SK-N-SH (cell line): ENCODE measurements at regions not wholly inside any gene's neighbourhood (a gene's known extent, or its start where the extent isn't known, plus 50 kb on each side); places are given as distances from the start of the nearest gene placed in this dataset.

Experiments used
- CTCF ChIA-PET: fragments of 300-600, 350-600 bp; formaldehyde crosslinking; extraction: SDS; loops from one replicate; lab custom pipeline; 2021; lab: Yijun Ruan, JAX
- POLR2A ChIA-PET: fragments of 350-600 bp; sonication (Branson Sonifier 250); formaldehyde crosslinking; extraction: SDS; loops from one replicate; lab custom pipeline; 2020; ENCODE audit warnings: antibody characterized with exemption, inconsistent platforms; lab: Yijun Ruan, JAX
- DNase-seq: peaks from one replicate; pipeline ENCODE4 v3.0.0; 2012
- H2AFZ ChIP-seq: fragments of 200-600 bp; sonication (generic); 2 replicates; pipeline ENCODE4 v1.8.1; 2016; ENCODE audit warnings: antibody characterized with exemption, mild to moderate bottlenecking, low read depth
- H3F3A ChIP-seq: fragments of 200-600 bp; sonication (generic); replicated peaks from 2 replicates; pipeline ENCODE3; 2016; ENCODE audit warnings: antibody characterized with exemption, mild to moderate bottlenecking; ENCODE audit not compliant: insufficient read depth
- H3K27ac ChIP-seq, 2 experiments: fragments of 200-500 bp in 1 of 2; fragments of 200-600 bp in 1 of 2; sonication (Bioruptor generic) in 1 of 2; sonication (generic), shearing (Covaris generic) in 1 of 2; 2 replicates each; pipeline versions ENCODE4 v1.5.1 to v1.6.1; 2014 to 2016; ENCODE audit warnings: low read depth in 2 of 2, inconsistent platforms in 1 of 2, low read length in 1 of 2, mild to moderate bottlenecking in 1 of 2, mixed read lengths in 1 of 2
- H3K27me3 ChIP-seq: fragments of 200-600 bp; sonication (generic), shearing (Covaris generic); 2 replicates; pipeline ENCODE4 v1.6.1; 2016; ENCODE audit warnings: mixed run types; ENCODE audit not compliant: insufficient read depth
- H3K36me3 ChIP-seq, 2 experiments: fragments of 200-500 bp in 1 of 2; fragments of 200-600 bp in 1 of 2; sonication (Bioruptor generic) in 1 of 2; sonication (generic) in 1 of 2; replicated peaks in 1 of 2; 2 replicates each; pipeline versions ENCODE3 to v1.5.1; 2014 to 2016; ENCODE audit warnings: low read length in 1 of 2, mild to moderate bottlenecking in 1 of 2; ENCODE audit not compliant: insufficient read depth in 2 of 2, control insufficient read depth in 1 of 2
- H3K4me1 ChIP-seq, 2 experiments: fragments of 200-500 bp in 1 of 2; fragments of 200-600 bp in 1 of 2; sonication (Bioruptor generic) in 1 of 2; sonication (generic), shearing (Covaris generic) in 1 of 2; 2 replicates each; pipeline versions ENCODE4 v1.5.1 to v1.6.1; 2014 to 2016; ENCODE audit warnings: low read depth in 1 of 2, low read length in 1 of 2, mixed run types in 1 of 2; ENCODE audit not compliant: insufficient read depth in 2 of 2, control insufficient read depth in 1 of 2
- H3K4me2 ChIP-seq: fragments of 200-600 bp; sonication (generic), shearing (Covaris generic); 2 replicates; pipeline ENCODE4 v1.6.1; 2017; ENCODE audit warnings: mixed run types
- H3K4me3 ChIP-seq, 2 experiments: fragments of 200-500 bp in 1 of 2; fragments of 200-600 bp in 1 of 2; sonication (Bioruptor generic) in 1 of 2; sonication (generic), shearing (Covaris generic) in 1 of 2; 2 replicates each; pipeline versions ENCODE4 v1.5.1 to v1.8.1; 2014 to 2016; ENCODE audit warnings: low read depth in 2 of 2, inconsistent platforms in 1 of 2, low read length in 1 of 2, mild to moderate bottlenecking in 1 of 2, mixed read lengths in 1 of 2, moderate library complexity in 1 of 2
- H3K79me2 ChIP-seq: fragments of 200-600 bp; sonication (generic); 2 replicates; pipeline ENCODE4 v1.8.1; 2017; ENCODE audit warnings: mild to moderate bottlenecking; ENCODE audit not compliant: insufficient read depth
- H3K9ac ChIP-seq: fragments of 200-600 bp; sonication (generic); 2 replicates; pipeline ENCODE4 v1.6.1; 2017; ENCODE audit warnings: mixed run types
- H3K9me2 ChIP-seq: fragments of 200-600 bp; sonication (generic); 2 replicates; pipeline ENCODE4 v1.6.1; 2017; ENCODE audit warnings: mixed run types
- H3K9me3 ChIP-seq: fragments of 200-600 bp; sonication (generic); 2 replicates; pipeline ENCODE4 v1.6.1; 2017; ENCODE audit warnings: mixed run types, mild to moderate bottlenecking, moderate library complexity
- H4K20me1 ChIP-seq: fragments of 200-600 bp; sonication (generic); 2 replicates; pipeline ENCODE4 v1.6.1; 2017; ENCODE audit warnings: mild to moderate bottlenecking, mixed run types; ENCODE audit not compliant: insufficient read depth
- EP300 ChIP-seq, 2 experiments: IDR thresholded peaks; 2 replicates each; pipeline versions ENCODE4 v1.4.0 to v1.6.1; 2012; ENCODE audit warnings: borderline replicate concordance in 1 of 2, low read depth in 1 of 2, low read length in 1 of 2
- FOSL2 ChIP-seq: IDR thresholded peaks from 2 replicates; pipeline ENCODE4 v1.4.0; 2012; ENCODE audit warnings: low read depth, mild to moderate bottlenecking, moderate library complexity, borderline replicate concordance
- FOXJ3 ChIP-seq: sonication (generic); formaldehyde crosslinking; IDR thresholded peaks from 2 replicates; pipeline ENCODE4 v1.5.1; 2020; ENCODE audit warnings: mild to moderate bottlenecking, missing genetic modification reagents
- FOXM1 ChIP-seq: IDR thresholded peaks from 2 replicates; pipeline ENCODE4 v1.4.0; 2012; ENCODE audit warnings: low read depth, mild to moderate bottlenecking
- GABPA ChIP-seq: IDR thresholded peaks from 2 replicates; pipeline ENCODE4 v1.4.0; 2012; ENCODE audit warnings: low read depth, mild to moderate bottlenecking
- IRF3 ChIP-seq: fragments of 150-350 bp; IDR thresholded peaks from 2 replicates; pipeline ENCODE4 v1.6.1; 2016; ENCODE audit warnings: mild to moderate bottlenecking, low read depth, low read length
- JUND ChIP-seq: IDR thresholded peaks from 2 replicates; pipeline ENCODE4 v1.4.0; 2012
- MAX ChIP-seq: IDR thresholded peaks from 2 replicates; pipeline ENCODE4 v1.4.0; 2012; ENCODE audit warnings: low read depth
- MEF2A ChIP-seq: IDR thresholded peaks from 2 replicates; pipeline ENCODE4 v1.4.0; 2012; ENCODE audit warnings: low read depth, borderline replicate concordance
- MXI1 ChIP-seq: IDR thresholded peaks from 2 replicates; pipeline ENCODE4 v1.6.1; 2012; ENCODE audit warnings: mild to moderate bottlenecking, low read depth, low read length, improper control_type of control experiment
- NFIC ChIP-seq: IDR thresholded peaks from 2 replicates; pipeline ENCODE4 v1.4.0; 2012; ENCODE audit warnings: borderline replicate concordance
- RAD21 ChIP-seq: IDR thresholded peaks from 2 replicates; pipeline ENCODE4 v1.6.1; 2012; ENCODE audit warnings: mild to moderate bottlenecking, low read length
- RCOR1 ChIP-seq: fragments of 150-350 bp; IDR thresholded peaks from 2 replicates; pipeline ENCODE4 v1.6.1; 2017; ENCODE audit warnings: antibody characterized with exemption, low read length
- REST ChIP-seq: IDR thresholded peaks from 2 replicates; pipeline ENCODE4 v1.6.1; 2012; ENCODE audit warnings: mild to moderate bottlenecking, low read depth, low read length, moderate library complexity
- RFX5 ChIP-seq: IDR thresholded peaks from 2 replicates; pipeline ENCODE4 v1.6.1; 2012; ENCODE audit warnings: mild to moderate bottlenecking, improper control_type of control experiment, low read length
- RXRA ChIP-seq: IDR thresholded peaks from 2 replicates; pipeline ENCODE4 v1.4.0; 2012; ENCODE audit warnings: low read depth, mild to moderate bottlenecking, borderline replicate concordance
- TCF12 ChIP-seq: IDR thresholded peaks from 2 replicates; pipeline ENCODE4 v1.4.0; 2012
- TEAD4 ChIP-seq: IDR thresholded peaks from 2 replicates; pipeline ENCODE4 v1.4.0; 2012; ENCODE audit warnings: mild to moderate bottlenecking, borderline replicate concordance; ENCODE audit not compliant: insufficient read depth
- USF2 ChIP-seq: fragments of 150-350 bp; IDR thresholded peaks from 2 replicates; pipeline ENCODE4 v1.6.1; 2017; ENCODE audit warnings: antibody characterized with exemption, low read length, low read depth, borderline replicate concordance
- WGBS: methylation state at CpG from one replicate; pipeline ENCODE4 v1.1.6; 2017; ENCODE audit warnings: low lambda C conversion rate; 5-methylcytosine and 5-hydroxymethylcytosine counted together

GRCh38 chr3:171525437-171525836, 65.2 kb upstream of the TNIK start (continued):
- TF ChIP-seq TCF12 (no peak), RXRA (no peak), USF2 (no peak), FOSL2 (no peak), GABPA (no peak), EP300 (IDR thresholded peaks at IDR 0.05; ENCODE audit: borderline replicate concordance in 1 of 2, low read depth in 1 of 2, low read length in 1 of 2) (no peak), MAX (no peak), FOXJ3 (CRISPR knock-in tag) (no peak), IRF3 (no peak), TEAD4 (no peak)

GRCh38 chr3:171524921-171525310, 64.7 kb upstream of the TNIK start:
- H3K79me2 ChIP-seq = no peaks in the 10 kb centered on the region
- no peaks in the 10 kb centered on the region for H4K20me1 ChIP-seq
- TF ChIP-seq GABPA = no peak
- TF ChIP-seq FOSL2 = no peak
- TF ChIP-seq JUND = no peak
- no peak for TF ChIP-seq FOXJ3 (CRISPR knock-in tag)
- no peak for TF ChIP-seq MEF2A
- no peak for TF ChIP-seq MAX
- no peak for TF ChIP-seq MXI1
- no peak for TF ChIP-seq RAD21
- TF ChIP-seq RXRA = no peak
- TF ChIP-seq EP300 (IDR thresholded peaks at IDR 0.05; ENCODE audit: borderline replicate concordance in 1 of 2, low read depth in 1 of 2, low read length in 1 of 2) = no peak
- TF ChIP-seq RFX5 = no peak
- no peak for TF ChIP-seq RCOR1
- TF ChIP-seq IRF3 = no peak
- no peak for TF ChIP-seq FOXM1
- no peak for TF ChIP-seq REST
- no peak for TF ChIP-seq NFIC
- no peak for TF ChIP-seq TCF12
- peaks cover 28% of the 10 kb centered on the region for H3F3A ChIP-seq
- no peak overlapping the region; the same call in 1 of the 2 replicates for H3K9ac ChIP-seq
- ChIA-PET POLR2A (no interaction called here), CTCF (no interaction called here)
- no peak overlapping the region for H3K4me2 ChIP-seq
- H3K4me1 ChIP-seq = peaks cover 0 to 15% of the 10 kb centered on the region in 2 experiments; a peak in 2 of 4 replicates
- H3K27me3 ChIP-seq = no peaks in the 10 kb centered on the region
- H3K4me3 ChIP-seq = no peak overlapping the region
- DNase-seq = no peak
- no peaks in the 10 kb centered on the region for H3K9me2 ChIP-seq
- H3K27ac ChIP-seq = peak overlapping the region in 1 of 2 experiments; percentile 66; a peak in 2 of 4 replicates
- 92% methylated on average over 4 of the region's 4 CpGs for WGBS
- peak overlapping the region; percentile 67; the same call in 1 of the 2 replicates for H2AFZ ChIP-seq
- no peaks in the 10 kb centered on the region for H3K36me3 ChIP-seq
- H3K9me3 ChIP-seq = no peaks in the 10 kb centered on the region
